ENCODE measurements at regions not wholly inside any gene's neighbourhood (a gene's known extent, or its start where the extent isn't known, plus 50 kb on each side); places are given as distances from the start of the nearest gene placed in this dataset.

DNA sequence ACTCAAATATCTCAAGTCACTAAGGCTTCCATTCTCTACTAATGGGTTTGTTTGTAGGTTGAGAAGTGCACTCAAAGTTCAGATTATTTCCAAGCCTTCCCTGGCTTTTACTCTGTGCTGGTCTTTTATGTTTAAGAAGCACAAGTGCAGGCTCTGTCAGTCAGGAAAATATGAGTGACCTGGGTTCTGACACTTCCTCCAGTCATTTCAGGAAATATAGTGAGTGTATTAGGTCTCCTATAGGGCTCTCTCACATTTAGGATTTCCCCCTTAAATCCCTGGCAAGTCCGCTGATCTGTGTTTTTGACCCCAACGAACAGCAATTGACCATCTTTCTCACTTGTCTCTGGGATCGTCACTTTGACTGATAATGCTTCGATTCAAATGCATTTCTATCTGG, 210.2 kb downstream of the ARPP21 start:
- no peak for DNase-seq

DNA sequence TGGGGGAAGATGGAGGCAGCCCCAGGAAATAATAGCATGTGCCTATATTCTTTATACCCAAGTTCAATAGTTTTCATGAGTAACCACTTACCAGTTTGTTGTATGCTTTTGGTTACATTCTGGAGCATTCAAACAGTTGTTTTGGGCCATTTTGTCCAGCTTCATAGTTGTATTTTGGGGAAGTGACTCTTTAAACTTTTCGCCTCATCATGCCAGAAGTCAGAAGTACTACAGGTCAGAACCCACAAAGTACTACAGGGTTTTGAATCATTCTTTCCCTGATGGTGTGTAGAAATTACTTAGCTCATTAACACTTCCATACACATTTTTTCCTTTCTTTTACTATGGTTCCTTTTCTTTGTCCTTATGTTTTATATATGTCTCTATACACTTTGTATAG, 210.6 kb downstream of the ARPP21 start:
- DNase-seq: no peak

DNA sequence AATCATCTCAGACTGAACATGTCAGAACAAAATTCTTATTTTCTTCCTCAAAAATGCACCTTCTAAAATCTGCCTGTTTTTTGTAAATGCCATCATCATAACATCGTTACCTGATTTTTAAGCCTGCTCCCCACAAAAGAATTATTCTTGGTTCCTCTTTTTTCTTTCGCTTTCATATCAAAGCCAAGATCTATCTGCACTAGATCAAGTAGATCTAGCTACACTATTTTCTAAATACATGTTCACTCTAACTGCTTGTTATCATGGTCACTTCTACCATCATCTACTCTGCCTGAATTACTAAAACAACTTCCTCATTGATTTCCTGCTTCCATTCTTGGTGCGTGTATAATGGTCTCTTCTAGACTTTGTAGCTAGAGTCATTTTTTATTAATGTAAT, 217.7 kb downstream of the ARPP21 start:
- DNase-seq: no peak

DNA sequence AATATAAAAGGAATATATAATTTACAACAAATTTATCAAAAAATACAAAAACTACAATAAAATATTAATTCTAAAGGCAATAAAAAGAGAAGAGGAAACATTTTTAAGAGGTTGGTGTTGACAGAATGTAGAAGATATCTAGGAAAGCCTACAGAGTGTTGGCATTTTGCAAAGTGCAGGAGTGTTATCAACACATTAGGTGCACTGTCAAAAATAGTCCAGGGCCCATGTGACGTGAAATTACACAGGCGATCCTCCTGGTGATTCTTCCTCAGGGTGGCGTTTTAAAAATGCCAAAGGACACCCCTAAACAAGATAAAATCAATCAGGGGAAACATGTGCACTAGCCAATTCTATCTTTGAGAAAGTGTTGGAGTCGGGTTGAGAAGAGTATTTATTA, 222.7 kb downstream of the ARPP21 start:
- DNase-seq: no peak

DNA sequence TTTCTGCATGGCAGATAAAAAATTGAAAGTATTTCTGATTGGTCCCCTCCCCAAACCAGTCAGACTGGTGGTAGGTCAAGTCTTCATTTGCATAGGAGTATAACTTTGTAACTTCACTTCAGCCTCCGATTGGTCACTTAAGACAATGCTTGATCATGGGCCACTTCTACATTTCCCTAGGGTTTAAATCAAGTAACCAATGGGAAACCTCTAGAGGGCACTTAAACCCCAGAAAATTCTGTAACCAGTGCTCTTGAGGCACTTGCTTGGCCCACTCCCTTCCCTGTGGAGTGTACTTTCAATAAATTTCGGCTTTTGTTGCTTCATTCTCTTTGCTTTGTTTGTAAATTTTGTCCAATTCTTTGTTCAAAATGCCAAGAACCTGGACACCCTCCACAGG, 225.5 kb downstream of the ARPP21 start:
- DNase-seq: no peak

DNA sequence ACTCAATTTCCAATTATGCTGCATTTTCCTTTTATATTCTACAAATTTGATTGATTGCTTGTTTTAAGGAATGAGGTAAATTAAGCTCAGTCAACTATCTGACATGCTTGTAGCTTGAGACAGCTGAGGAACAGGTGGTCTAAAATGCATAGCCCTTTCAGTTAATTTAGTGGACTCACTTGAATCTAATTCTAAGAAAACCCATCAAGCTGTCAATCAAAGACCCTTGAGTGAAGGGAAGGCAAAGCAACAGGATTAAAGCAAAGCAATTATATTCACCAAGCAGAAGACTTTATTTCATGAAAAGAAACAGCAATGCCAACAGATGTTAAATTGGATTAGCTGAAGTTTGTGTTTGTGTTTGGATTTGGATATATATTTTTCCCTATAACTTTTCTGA, 228.5 kb downstream of the ARPP21 start:
- DNase-seq: no peak

DNA sequence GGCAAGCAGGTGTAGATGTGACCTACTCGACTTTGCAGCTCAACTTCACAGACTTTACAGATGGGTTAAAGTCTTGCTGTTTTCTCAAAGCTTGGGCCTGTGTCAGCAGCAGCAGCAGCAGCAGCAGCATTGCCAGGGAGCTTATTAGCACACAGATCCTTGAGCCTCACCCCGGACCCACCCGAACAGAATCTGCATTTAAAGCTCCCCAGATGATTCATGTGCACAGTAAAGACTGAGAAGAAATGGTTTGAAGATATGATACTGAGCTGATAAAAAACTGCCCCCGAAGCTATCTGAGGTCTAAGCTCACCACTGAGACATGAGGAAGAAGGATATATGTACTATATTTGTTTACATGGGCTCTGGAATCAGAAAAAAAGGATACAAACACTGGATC, 231.7 kb downstream of the ARPP21 start:
- no peak for DNase-seq

DNA sequence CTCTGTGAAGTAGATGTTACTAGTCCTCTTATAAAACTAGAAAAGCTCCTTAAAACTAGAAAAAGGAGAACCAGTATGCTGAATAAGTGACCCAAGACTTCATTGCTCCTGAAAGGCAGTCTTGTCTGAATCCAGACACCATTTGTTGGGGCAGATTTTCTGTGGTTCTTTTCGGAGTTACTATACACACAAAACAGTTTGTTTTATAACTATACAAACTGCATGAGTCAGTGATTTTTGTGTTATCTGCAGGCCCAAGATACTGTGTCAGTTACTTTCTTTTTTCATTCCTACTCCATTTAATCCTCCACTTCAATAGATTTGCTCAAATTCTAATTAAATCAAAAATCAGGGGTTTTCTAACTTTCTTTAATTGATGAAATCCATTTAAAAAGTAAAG, 244.6 kb downstream of the ARPP21 start:
- DNase-seq: no peak

DNA sequence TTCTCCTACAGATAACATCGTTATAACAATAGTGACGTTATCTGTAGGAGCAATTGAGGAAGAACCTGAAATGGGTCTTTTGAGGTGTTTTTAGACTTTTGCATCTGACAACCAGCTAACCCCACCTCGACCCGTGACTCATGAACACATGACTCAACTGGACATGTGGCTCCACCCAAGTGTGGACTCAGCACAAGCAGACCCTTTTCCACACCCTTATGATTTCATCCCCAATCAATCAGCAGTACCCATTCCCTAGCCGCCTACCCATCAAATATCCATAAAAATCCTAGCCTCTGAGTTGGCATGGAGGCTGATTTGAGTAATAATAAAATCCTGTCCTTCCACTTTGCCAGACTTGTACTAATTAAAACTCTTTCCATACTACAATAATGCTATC, 255.4 kb downstream of the ARPP21 start:
- no peak for DNase-seq

DNA sequence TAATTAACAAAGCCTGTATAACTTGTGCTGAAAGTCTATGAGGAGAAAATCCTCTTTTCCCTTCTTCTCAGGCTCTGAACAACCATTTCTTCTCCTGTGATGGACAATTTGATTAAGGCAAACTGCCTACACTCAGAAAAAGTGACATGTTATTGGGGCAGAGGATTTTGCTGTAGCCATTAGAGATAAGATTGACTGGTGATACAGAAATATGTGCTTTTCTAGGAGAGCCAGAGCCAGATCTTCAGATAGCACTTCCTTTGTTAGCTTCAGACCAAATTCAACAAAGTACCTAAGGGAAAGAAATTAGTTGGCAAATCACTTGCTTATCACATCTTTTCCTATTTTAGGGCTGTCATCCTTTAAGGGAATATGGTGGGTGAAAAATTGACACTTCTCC, 259.9 kb downstream of the ARPP21 start:
- no peak for DNase-seq

DNA sequence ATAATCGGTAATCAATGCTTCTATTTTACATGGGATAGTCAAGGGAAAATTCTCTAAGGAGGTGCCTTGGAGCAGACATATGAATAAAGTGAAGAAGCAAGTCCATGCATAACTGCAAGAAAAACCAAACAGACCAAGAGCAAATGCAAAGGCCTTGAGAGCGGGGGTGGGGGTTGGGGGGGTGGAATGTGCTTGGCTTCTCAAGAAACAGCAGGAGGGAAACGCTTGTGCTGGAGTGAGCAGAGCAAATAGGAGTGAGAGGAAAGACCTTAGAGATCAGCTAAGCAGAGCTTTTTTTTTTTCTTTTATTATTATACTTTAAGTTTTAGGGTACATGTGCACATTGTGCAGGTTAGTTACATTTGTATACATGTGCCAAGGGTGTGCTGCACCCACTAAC, 260.8 kb downstream of the ARPP21 start:
- DNase-seq: no peak

DNA sequence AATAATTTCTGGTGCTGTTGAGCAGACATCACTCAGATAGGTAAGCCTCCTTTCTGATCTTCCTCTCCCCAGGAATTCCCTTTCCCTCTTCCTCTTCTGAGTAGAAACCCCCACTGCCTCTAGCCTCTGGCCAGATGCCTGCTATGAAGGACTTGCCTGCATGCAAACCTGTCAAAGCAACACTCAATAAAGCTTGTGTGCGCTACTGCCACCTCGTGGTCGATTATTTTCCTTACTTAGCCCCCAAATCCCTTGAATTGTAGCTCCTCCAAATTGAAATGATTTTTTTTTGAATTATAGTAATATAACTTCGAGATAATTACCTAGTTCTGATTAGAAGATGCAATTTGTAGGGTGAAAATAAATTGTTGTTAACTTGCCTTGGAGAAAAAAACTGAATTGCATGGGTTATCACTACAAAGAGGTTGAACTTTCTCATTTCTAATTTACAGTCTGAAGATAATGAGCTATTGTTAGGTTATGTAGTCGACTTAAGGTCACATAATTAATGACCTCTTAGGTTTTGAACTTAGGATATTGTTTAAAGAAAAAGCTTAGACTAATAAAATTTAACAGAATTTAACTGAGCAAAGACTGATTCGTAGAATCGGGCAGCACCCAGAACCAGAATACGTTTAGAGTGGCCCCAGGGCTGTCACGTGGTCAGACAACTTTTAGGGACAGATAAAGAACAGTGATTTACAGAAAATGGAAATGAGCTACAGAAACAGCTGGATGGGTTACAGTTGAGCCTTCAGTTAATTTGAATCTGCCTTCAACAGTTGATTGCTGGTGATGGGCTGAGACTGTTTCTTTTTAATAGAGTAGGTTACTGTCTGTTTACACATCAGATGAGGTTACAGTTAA, 269.3 kb downstream of the ARPP21 start:
- peak; percentile 56 for DNase-seq

DNA sequence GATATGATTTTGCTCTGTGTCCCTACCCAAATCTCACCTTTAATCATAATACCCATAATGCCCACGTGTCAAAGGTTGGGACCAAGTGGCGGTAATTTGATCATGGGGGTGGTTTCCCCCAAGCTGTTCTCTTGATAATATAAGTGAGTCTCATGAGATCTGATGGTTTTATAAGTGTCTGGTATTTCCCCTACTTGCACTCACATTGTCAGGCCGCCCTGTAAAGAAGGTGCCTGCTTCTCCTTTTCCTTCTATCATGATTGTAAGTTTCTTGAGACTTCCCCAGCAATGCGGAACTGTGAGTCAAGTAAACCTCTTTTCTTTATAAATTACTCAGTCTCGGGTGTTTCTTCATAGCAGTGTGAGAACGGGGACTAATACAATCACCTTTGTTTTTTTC, 279.8 kb downstream of the ARPP21 start:
- DNase-seq: no peak

DNA sequence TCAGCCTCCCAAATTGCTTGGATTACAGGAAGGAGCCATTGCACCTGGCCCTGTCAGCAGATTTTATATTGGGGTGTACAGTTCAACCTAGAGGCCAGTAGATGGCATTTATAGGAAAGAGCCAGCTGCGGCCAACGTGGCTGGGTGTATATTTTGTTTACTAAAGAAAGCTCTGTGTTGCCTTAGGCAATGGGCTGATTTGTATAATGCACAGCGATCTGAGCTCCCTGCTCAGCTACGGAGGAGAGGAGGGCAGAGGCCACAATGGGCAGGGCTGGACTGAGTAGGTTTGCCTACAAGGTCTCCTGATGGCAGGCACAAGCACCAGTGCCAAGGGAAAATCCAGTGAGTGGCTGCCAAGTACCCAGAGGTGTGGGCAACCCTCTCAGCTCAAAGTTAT, 282.4 kb downstream of the ARPP21 start:
- no peak for DNase-seq

DNA sequence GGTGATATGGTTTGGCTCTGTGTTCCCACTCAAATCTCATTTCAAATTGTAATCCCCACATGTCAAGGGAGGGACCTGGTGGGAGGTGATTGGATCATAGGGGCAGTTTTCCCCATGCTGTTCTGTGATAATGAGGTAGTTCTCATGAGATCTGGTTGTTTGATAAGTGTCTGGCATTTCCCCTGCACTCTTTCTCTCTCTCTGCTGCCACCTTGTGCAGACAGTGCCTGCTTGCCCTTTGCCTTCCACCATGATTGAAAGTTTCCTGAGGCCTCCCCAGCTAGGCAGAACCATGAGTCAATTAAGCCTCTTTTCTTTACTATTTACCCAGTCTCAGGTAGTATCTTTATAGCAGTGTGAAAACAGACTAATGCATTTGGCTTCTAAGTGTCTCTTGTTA, 284.7 kb downstream of the ARPP21 start:
- DNase-seq: peak; percentile 15

DNA sequence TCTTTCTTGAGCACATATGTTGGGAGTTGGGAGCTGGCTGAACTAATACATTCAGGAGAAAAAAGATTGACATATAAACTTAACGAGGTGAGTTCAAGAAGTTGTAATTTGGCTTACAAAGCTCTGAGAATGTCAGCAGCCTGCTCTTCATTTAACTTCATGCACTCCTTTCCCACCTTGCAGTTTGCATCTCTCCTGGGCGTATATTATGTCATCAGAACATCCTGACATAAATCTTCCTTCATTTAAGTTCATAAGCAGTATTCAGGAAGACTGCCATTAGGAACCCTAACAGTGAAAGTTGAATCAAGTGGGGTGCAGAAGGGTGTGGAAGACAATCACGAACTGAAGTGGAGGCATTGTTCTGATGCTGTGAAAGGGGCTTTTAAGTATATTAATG, 288.1 kb downstream of the ARPP21 start:
- DNase-seq: no peak

DNA sequence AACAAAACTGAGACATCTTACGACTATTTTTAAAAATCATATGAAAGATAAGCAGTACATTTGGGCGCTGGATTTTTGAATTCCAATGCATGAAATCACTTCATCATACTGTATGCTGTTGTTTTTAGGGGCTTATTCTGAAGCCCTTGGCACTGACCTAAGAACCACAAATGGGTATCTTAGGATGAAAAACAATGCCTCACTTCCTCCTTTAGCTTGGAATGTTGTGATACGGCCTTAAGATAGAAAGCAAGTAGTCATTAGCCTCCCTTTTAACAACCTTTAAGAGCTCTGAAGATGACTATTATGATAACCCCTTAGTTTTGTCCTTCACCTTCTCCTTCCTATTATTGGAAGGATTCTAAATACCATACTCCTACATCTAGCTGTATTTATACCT, 289.8 kb downstream of the ARPP21 start:
- no peak for DNase-seq

DNA sequence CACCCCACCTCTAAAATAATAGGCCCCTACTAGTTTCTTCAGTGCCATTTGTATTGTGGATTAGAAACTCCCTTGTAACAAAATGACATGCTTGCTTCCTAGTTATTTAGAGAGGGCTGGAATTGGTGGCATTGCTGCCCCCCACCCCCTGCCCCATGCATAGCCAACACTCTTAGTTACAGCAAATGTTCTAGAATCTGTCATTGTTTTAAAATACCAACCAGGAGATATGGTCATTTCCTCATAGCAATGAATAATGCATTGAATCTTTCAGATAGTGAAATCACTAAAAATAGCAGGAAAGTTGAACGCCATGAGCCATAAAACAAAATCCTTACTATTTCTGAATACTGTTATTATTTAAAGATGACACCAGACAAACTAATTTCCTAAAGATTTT, 292.5 kb downstream of the ARPP21 start:
- DNase-seq: no peak

DNA sequence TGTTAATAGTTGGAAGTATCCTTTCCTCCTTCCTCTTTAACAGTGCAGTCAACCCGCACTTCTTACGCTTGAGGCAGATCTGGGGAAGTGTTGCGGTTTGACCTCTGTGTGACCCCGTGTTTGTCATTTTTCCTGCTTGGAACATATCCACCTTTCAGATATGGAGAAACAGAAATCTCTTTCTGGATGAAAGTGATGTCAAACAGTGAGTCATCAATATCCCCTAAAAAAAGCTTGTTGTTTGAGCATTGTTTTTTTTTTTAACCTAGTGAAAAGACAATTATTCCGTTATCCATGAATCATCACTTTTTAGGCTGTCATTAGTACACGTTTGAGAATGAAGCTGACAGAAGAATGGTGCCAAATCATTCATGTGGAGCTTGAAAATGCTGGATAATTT, 293.7 kb downstream of the ARPP21 start:
- peak; percentile 48 for DNase-seq

DNA sequence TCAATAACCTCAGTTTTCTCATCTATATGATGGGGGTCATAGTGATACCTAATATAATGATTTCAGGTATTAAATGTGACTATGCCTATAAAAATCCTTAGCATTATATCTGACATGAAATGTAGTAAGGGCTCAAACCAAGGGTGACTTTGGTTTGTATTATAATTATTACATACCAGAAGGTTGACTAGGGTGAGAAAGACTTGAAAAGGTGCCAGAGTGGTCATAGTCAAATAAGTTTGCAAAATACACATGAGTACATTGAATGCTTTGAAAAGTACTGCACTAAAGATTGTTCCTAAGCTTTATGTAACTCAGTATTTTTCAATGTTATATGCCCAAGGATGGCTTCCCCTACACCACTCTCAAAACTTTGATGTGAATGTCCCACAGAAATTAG, 297.2 kb downstream of the ARPP21 start:
- DNase-seq: peak; percentile 33

DNA sequence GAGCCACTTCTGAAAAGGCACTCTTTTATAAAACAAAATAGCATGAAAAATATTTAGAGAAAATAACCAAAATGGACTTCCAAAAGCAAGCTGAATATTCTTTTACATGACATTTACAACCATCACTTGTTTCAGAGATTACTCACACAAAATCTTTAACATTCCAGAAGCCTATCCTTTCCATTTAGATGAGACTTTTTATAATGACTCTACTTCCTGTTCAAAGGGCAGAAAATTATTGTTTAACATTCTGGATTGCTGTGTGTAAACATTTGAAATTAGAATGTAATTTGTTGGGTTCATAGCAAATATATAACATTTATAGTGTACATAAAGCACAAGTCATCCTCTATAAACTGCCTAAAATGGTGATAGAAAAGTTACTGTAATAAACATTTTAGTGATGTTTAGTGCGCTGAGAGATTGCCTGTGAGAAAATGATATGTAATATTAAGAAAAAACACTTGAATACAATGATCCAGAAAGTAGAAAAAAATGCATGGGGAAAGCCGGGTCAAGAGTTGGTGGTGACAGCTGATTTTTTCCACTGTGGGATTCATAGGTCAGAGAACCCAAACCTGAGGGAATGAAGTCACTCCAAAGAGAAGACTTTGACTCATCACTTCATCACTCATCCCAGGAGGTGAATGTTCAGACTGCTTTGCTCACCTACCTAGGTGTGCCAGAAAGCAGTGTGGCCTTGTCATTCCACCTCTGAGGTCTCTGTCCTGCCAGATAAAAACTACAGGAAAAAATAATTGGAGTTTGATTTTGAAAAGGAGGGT, 305.8 kb downstream of the ARPP21 start:
- DNase-seq: peak; percentile 8

DNA sequence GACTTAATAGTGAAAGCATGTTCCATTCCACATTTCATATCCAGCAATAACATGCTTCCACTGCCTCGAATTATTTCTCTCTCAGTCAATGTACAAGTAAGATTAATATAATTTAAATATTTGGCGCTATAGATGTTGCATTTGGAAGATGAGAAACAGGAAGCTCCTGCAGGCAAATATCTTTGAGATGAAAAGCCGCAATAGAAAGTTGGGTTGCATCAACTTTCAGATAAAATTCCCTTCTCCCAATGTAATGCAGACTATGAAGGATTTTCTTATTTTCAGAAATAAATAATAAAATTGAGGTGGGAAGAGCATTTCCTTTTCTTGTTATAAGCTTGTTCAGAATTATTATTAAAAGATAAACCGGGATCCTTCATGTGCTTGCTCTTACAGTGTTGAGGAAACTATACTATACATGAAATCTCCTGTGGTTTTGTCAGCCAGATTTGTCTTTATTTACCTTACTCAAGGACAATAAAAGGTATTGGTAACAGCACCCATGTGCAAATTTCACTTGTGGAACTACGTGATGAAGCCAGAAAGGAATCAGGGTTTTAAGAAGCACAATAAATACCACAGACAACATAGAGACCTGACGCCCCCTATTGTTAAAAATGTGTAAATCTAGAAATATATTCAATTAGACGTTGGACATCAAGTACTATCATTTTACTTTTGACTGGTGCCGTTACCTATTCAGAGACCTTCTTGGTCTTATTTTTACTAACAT, 307.0 kb downstream of the ARPP21 start:
- DNase-seq: peak; percentile 3

DNA sequence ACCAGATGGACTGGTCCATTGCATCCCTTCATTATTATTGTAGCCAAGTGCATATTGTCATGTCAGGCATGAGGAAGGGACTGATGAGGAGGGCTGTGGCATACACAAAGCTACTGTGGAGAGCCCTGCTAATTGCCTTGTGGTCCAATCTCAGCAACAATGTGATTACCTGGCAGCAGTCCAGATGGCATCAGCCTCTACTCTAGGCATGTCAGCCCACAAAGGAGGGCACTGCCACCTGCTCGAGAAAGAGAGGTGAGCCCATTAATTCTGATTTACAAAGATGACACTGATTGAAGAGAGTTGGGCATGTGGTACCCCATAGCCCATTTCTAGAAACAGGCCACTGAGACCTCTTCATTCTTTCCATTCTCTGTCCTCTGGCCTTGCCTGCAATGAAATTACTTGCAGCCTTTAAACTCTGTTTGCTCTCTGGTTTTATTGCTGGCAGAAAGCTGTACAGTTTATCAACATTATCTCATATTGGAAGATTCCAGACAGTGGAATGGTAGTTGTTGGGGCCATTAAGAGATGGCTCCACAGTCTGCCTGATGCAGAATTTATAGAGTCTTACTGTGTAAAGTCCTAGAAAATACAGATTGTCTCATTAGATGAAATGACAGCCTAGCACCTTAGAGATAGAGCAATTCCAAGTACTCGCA, 307.7 kb downstream of the ARPP21 start:
- no peak for DNase-seq

Measured in amniotic stem cell (primary cell).